ENCODE measurements at regions not wholly inside any gene's neighbourhood (a gene's known extent, or its start where the extent isn't known, plus 50 kb on each side); places are given as distances from the start of the nearest gene placed in this dataset.

- TF ChIP-seq EP300 (IDR thresholded peaks at IDR 0.05; ENCODE audit: borderline replicate concordance in 1 of 2, low read depth in 2 of 2, low read length in 2 of 2) = no peak
- TF ChIP-seq RAD21 (IDR thresholded peaks at IDR 0.05 in 1 of 2, conservative IDR thresholded peaks at IDR 0.05 in 1 of 2; ENCODE audit: low read depth in 2 of 2, low read length in 2 of 2) = no peak
- TF ChIP-seq TAF1 (IDR thresholded peaks at IDR 0.05; ENCODE audit: low read depth, low read length) = no peak
Measured at GRCh38 chr6:134510920-134511319, 193.0 kb upstream of the SGK1 start (continued).
